ENCODE measurements at regions not wholly inside any gene's neighbourhood (a gene's known extent, or its start where the extent isn't known, plus 50 kb on each side); places are given as distances from the start of the nearest gene placed in this dataset.

DNA sequence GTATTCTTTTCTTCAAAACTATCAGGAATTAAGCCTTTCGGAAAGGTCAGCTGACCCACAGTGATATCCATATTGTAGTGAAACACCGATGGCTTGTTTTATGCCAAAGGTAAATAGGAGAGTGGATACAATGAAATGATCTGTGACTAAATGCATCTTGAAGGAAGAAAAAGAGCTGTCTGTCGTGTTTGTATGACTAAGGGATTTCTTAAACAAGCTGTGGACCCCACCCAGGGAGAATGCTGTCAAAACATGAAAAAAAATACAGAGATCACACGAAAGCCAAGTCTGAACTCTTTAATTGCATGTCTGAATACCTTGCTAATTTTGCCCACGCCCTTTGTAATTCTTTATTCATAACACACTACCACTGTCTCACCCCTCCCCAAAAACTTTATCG lies 286.4 kb upstream of the WWC1 start:
- peaks cover 0 to 3% of the 10 kb centered on the region in 2 donors for H3K4me1 ChIP-seq (ENCODE audit: control insufficient read depth in 1 of 2, insufficient read depth in 2 of 2, low read length in 2 of 2)
- H3K36me3 ChIP-seq (ENCODE audit: control insufficient read depth in 1 of 2, insufficient read depth in 2 of 2, low read length in 1 of 2) = no peaks in the 10 kb centered on the region
- ATAC-seq (ENCODE audit: low FRiP score) (no peak), DNase-seq (no peak)
- H3K9me3 ChIP-seq (ENCODE audit: control insufficient read depth, low read length) = no peaks in the 10 kb centered on the region
- no peak overlapping the region for H3K27ac ChIP-seq (ENCODE audit: low read depth in 1 of 2, low read length in 2 of 2)
- no peak overlapping the region for H3K4me3 ChIP-seq (ENCODE audit: low read length in 2 of 2)
- no peaks in the 10 kb centered on the region for H3K27me3 ChIP-seq (ENCODE audit: control insufficient read depth in 1 of 2, insufficient read depth in 2 of 2, low read length in 1 of 2)
- 89 to 91% methylated on average over 6 of the region's 6 CpGs for WGBS, 2 donors
- intact Hi-C loops (cut with DNase I) = no loop called here

DNA sequence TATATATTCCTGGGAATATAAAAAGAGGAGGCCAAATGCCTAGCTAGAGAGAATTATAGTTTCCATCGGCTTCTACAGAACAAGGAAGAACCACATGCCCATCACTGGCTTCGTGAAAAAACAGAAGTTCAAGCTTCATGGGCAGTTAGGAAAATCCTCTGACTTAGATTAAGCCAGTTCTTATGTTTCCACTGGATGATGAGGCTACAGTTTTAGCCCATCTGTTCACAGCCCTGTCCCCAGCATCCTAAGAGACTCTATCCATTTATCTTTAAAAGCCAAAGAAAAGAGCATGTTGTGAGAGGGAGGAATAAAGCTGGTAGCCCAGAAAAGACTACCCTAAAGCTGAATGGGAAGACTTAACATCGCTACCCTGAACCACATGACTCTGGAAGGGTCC lies 285.5 kb upstream of the WWC1 start:
- Histone ChIP-seq H3K4me1 (ENCODE audit: control insufficient read depth in 1 of 2, insufficient read depth in 2 of 2, low read length in 2 of 2) (peaks cover 0 to 3% of the 10 kb centered on the region in 2 donors), H3K9me3 (ENCODE audit: control insufficient read depth, low read length) (no peaks in the 10 kb centered on the region), H3K36me3 (ENCODE audit: control insufficient read depth in 1 of 2, insufficient read depth in 2 of 2, low read length in 1 of 2) (no peaks in the 10 kb centered on the region), H3K27ac (ENCODE audit: low read depth in 1 of 2, low read length in 2 of 2) (no peak overlapping the region), H3K4me3 (ENCODE audit: low read length in 2 of 2) (no peak overlapping the region), H3K27me3 (ENCODE audit: control insufficient read depth in 1 of 2, insufficient read depth in 2 of 2, low read length in 1 of 2) (no peaks in the 10 kb centered on the region)
- DNase-seq = no peak
- no peak for ATAC-seq (ENCODE audit: low FRiP score)
- WGBS, 2 donors = 94 to 97% methylated on average over 3 of the region's 3 CpGs
- intact Hi-C loops (cut with DNase I) = no loop called here

DNA sequence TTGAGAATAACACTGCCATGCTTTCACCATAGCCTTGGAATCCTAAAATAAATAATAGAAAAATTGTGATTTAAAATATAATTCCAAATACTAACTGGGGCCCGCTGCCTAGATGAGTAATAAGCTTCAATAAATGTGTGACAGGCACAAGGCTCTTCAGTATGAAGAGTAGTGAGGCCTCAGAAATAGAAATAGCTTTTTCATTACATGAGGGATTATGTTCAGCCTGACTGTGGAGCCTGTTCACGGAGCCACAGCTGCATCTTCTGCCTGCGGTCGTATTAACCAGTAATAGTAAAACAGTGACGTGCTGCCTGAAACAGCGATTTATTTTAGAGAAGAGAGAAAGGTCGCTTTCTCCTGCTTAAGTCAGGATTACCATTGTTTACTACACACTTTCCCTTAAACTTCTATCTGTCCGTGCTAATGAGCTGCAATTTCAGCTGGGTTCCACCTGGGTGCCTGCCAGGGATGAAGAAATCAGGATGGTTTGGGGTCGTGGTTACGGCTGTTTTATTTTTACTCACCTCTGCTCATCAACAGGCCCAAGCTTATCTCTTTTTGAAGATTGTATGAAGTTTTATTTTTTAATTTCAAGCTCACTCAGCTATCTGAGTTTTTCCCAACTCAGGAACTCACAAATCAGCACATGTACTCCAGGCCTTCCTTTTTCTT lies 284.9 kb upstream of the WWC1 start:
- Histone ChIP-seq H3K27ac (ENCODE audit: low read depth in 1 of 2, low read length in 2 of 2) (no peak overlapping the region), H3K9me3 (ENCODE audit: control insufficient read depth, low read length) (no peaks in the 10 kb centered on the region), H3K4me3 (ENCODE audit: low read length in 2 of 2) (no peak overlapping the region), H3K4me1 (ENCODE audit: control insufficient read depth in 1 of 2, insufficient read depth in 2 of 2, low read length in 2 of 2) (peaks cover 0 to 3% of the 10 kb centered on the region in 2 donors), H3K36me3 (ENCODE audit: control insufficient read depth in 1 of 2, insufficient read depth in 2 of 2, low read length in 1 of 2) (no peaks in the 10 kb centered on the region), H3K27me3 (ENCODE audit: control insufficient read depth in 1 of 2, insufficient read depth in 2 of 2, low read length in 1 of 2) (no peaks in the 10 kb centered on the region)
- no peak for ATAC-seq (ENCODE audit: low FRiP score)
- intact Hi-C loops (cut with DNase I) = no loop called here
- DNase-seq = no peak
- 71 to 92% methylated on average over 10 of the region's 10 CpGs for WGBS, 2 donors

DNA sequence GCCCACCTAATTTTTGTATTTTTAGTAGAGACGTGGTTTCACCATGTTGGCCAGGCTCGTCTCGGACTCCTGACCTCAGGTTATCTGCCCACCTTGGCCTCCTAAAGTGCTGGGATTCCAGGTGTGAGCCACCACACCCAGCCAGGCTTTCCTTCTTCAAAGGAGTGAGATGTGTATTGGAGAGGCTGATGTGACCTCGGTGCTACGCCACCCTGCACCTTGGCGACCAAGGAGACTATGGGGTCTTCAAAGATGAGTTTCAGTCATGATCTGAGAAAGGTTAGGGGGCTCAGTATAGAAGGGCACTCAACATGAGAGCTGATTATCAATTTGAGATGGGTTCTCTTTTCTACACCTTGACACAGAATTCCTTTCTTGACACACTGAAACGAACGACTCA lies 284.2 kb upstream of the WWC1 start:
- ATAC-seq (ENCODE audit: low FRiP score) = no peak
- H3K9me3 ChIP-seq (ENCODE audit: control insufficient read depth, low read length) = no peaks in the 10 kb centered on the region
- no peak for DNase-seq
- WGBS, 2 donors = 93 to 95% methylated on average over 8 of the region's 8 CpGs
- intact Hi-C loops (cut with DNase I) = no loop called here
- no peaks in the 10 kb centered on the region for H3K27me3 ChIP-seq (ENCODE audit: control insufficient read depth in 1 of 2, insufficient read depth in 2 of 2, low read length in 1 of 2)
- no peaks in the 10 kb centered on the region for H3K4me1 ChIP-seq (ENCODE audit: control insufficient read depth in 1 of 2, insufficient read depth in 2 of 2, low read length in 2 of 2)
- H3K36me3 ChIP-seq (ENCODE audit: control insufficient read depth in 1 of 2, insufficient read depth in 2 of 2, low read length in 1 of 2) = no peaks in the 10 kb centered on the region
- H3K4me3 ChIP-seq (ENCODE audit: low read length in 2 of 2) = no peak overlapping the region
- H3K27ac ChIP-seq (ENCODE audit: low read depth in 1 of 2, low read length in 2 of 2) = no peak overlapping the region

DNA sequence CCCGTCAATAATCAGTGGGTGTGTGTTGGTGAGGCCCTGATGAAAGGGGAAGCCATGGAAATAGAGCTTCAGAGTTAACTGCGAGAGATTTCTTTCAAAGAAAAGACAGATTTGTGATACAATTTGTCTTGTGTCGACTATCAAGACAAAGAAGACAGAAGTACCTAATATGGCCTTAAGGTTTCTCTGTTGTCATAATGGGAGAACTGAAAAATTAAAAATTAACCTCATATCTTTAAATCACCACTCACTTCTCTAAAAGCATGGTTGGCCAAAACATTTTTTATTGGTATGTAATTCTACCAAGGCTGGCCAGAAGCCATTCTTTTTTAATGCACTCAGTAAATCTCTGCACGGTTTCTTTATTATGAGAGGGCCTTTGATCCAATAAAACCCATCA lies 282.9 kb upstream of the WWC1 start:
- WGBS, 2 donors = 93 to 95% methylated on average over 4 of the region's 4 CpGs
- H3K36me3 ChIP-seq (ENCODE audit: control insufficient read depth in 1 of 2, insufficient read depth in 2 of 2, low read length in 1 of 2) = no peaks in the 10 kb centered on the region
- no peaks in the 10 kb centered on the region for H3K9me3 ChIP-seq (ENCODE audit: control insufficient read depth, low read length)
- intact Hi-C loops (cut with DNase I) = no loop called here
- H3K4me3 ChIP-seq (ENCODE audit: low read length in 2 of 2) = no peak overlapping the region
- DNase-seq = no peak
- no peak overlapping the region for H3K27ac ChIP-seq (ENCODE audit: low read depth in 1 of 2, low read length in 2 of 2)
- no peaks in the 10 kb centered on the region for H3K4me1 ChIP-seq (ENCODE audit: control insufficient read depth in 1 of 2, insufficient read depth in 2 of 2, low read length in 2 of 2)
- no peak for ATAC-seq (ENCODE audit: low FRiP score)
- no peaks in the 10 kb centered on the region for H3K27me3 ChIP-seq (ENCODE audit: control insufficient read depth in 1 of 2, insufficient read depth in 2 of 2, low read length in 1 of 2)

DNA sequence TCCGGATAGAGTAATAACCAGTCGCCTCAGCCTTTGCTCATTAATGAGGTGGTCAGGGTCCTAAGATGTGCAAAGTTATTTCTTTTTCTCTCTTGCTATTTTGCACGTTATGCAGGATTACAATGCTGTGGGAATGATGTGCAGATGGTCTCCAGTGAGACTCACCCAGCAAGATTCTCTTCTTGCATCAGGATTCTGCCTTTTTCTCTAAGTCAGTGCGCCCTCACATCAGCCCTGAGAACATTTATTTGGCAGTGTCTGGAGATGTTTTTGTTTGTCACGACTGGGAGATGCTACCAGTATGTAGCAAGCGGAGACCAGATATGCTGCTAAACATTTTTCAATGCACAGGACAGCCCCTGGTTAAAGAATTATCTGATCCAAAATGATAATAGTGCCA lies 280.3 kb upstream of the WWC1 start:
- no peak for DNase-seq
- Histone ChIP-seq H3K27me3 (ENCODE audit: control insufficient read depth in 1 of 2, insufficient read depth in 2 of 2, low read length in 1 of 2) (no peaks in the 10 kb centered on the region), H3K36me3 (ENCODE audit: control insufficient read depth in 1 of 2, insufficient read depth in 2 of 2, low read length in 1 of 2) (no peaks in the 10 kb centered on the region), H3K4me1 (ENCODE audit: control insufficient read depth in 1 of 2, insufficient read depth in 2 of 2, low read length in 2 of 2) (no peaks in the 10 kb centered on the region), H3K4me3 (ENCODE audit: low read length in 2 of 2) (no peak overlapping the region), H3K9me3 (ENCODE audit: control insufficient read depth, low read length) (no peaks in the 10 kb centered on the region), H3K27ac (ENCODE audit: low read depth in 1 of 2, low read length in 2 of 2) (no peak overlapping the region)
- ATAC-seq (ENCODE audit: low FRiP score) = no peak
- intact Hi-C loops (cut with DNase I) = no loop called here
- WGBS, 2 donors = 87 to 88% methylated on average over 6 of the region's 6 CpGs

DNA sequence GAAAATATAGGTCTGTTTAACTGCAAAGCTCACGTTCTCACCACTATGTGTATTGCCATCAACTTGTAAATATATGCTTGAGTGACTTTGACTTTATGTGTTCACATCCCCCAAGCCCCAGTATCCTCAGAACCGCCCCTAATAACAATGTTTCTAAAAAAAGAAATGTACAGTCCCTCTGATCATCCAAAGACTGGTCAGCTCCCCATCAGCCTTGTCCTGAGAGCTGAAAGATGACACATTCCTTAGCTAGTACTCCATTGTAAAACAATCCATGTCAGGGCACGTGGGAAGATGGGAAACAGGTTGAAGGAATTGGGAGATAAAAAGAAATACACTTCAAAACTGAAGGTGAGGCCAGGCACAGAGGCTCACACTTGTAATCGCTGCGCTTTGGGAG lies 279.4 kb upstream of the WWC1 start:
- 88 to 89% methylated on average over 5 of the region's 5 CpGs for WGBS, 2 donors
- intact Hi-C loops (cut with DNase I) = no loop called here
- H3K4me3 ChIP-seq (ENCODE audit: low read length in 2 of 2) = no peak overlapping the region
- no peak for ATAC-seq (ENCODE audit: low FRiP score)
- H3K27ac ChIP-seq (ENCODE audit: low read depth in 1 of 2, low read length in 2 of 2) = no peak overlapping the region
- no peaks in the 10 kb centered on the region for H3K27me3 ChIP-seq (ENCODE audit: control insufficient read depth in 1 of 2, insufficient read depth in 2 of 2, low read length in 1 of 2)
- H3K36me3 ChIP-seq (ENCODE audit: control insufficient read depth in 1 of 2, insufficient read depth in 2 of 2, low read length in 1 of 2) = no peaks in the 10 kb centered on the region
- no peaks in the 10 kb centered on the region for H3K4me1 ChIP-seq (ENCODE audit: control insufficient read depth in 1 of 2, insufficient read depth in 2 of 2, low read length in 2 of 2)
- no peaks in the 10 kb centered on the region for H3K9me3 ChIP-seq (ENCODE audit: control insufficient read depth, low read length)
- no peak for DNase-seq

DNA sequence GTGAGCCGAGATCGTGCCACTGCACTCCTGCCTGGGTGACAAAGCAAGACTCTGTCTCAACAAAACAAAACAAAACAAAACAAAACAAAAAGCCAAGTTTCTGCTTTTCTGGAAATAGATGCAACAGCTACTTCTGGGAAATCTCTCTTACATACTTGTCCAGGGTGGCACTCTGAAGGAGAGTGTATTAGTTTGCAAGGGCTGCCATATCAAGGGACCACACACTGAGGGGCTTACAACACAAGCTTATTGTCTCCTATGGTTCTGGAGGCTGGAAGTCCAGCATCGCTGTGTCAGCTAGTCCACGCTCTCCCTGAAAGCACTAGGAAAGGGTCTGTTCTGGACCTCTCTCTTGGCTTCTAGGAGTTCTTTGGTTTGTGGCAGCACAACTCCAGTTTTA lies 277.9 kb upstream of the WWC1 start:
- no peak for DNase-seq
- 96 to 97% methylated on average over 4 of the region's 4 CpGs for WGBS, 2 donors

DNA sequence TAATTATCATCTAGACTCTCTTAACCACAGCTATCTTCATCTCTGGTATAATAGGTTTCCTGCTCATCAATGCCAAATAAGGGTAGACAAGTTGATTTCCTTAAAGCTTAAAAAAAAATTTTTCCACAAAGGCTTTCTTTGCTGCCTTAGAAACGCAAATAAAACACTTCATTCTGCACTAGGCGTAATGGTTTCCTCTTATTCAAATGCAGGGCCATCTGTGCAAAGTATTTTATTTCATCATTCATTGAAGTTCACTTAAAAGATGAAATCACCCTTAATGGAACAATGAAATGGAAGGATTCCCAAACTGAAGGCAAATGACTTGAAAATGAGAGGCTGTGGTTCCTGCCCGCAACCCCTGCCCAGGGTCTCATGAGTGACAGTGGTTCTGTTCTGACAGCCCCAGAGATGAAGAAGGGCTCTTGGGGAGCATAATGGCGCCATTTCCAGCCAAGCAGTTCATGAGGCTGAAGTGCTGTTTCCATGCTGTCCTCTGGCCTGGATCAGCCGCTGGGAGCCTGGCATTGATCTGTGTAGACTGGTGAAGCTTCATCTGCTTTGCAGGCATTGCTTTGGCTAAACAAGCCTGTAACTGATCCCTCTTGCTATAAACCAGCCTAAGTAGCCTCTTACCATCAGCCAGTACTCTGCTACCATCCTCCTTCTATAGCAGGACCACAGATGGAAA lies 276.9 kb upstream of the WWC1 start:
- ATAC-seq (ENCODE audit: low FRiP score) (no peak), DNase-seq (no peak)
- Histone ChIP-seq H3K27me3 (ENCODE audit: control insufficient read depth in 1 of 2, insufficient read depth in 2 of 2, low read length in 1 of 2) (no peaks in the 10 kb centered on the region), H3K4me3 (ENCODE audit: low read length in 2 of 2) (no peak overlapping the region), H3K9me3 (ENCODE audit: control insufficient read depth, low read length) (no peaks in the 10 kb centered on the region), H3K36me3 (ENCODE audit: control insufficient read depth in 1 of 2, insufficient read depth in 2 of 2, low read length in 1 of 2) (no peaks in the 10 kb centered on the region), H3K4me1 (ENCODE audit: control insufficient read depth in 1 of 2, insufficient read depth in 2 of 2, low read length in 2 of 2) (no peaks in the 10 kb centered on the region), H3K27ac (ENCODE audit: low read depth in 1 of 2, low read length in 2 of 2) (no peak overlapping the region)
- intact Hi-C loops (cut with DNase I) = no loop called here
- 95% methylated on average over 5 of the region's 5 CpGs for WGBS, 2 donors

More for the DNA sequence above, 277.9 kb upstream of the WWC1 start:
- no peaks in the 10 kb centered on the region for H3K36me3 ChIP-seq (ENCODE audit: control insufficient read depth in 1 of 2, insufficient read depth in 2 of 2, low read length in 1 of 2)
- H3K4me3 ChIP-seq (ENCODE audit: low read length in 2 of 2) = no peak overlapping the region
- H3K9me3 ChIP-seq (ENCODE audit: control insufficient read depth, low read length) = no peaks in the 10 kb centered on the region
- H3K4me1 ChIP-seq (ENCODE audit: control insufficient read depth in 1 of 2, insufficient read depth in 2 of 2, low read length in 2 of 2) = no peaks in the 10 kb centered on the region
- no peak for ATAC-seq (ENCODE audit: low FRiP score)
- intact Hi-C loops (cut with DNase I) = no loop called here
- no peak overlapping the region for H3K27ac ChIP-seq (ENCODE audit: low read depth in 1 of 2, low read length in 2 of 2)
- no peaks in the 10 kb centered on the region for H3K27me3 ChIP-seq (ENCODE audit: control insufficient read depth in 1 of 2, insufficient read depth in 2 of 2, low read length in 1 of 2)

Measured in aorta (tissue), 5 donors.